Inferior parietal cortex (tissue), 1 donor: ENCODE measurements at regions not wholly inside any gene's neighbourhood (a gene's known extent, or its start where the extent isn't known, plus 50 kb on each side); places are given as distances from the start of the nearest gene placed in this dataset.

Source experiments
- DNase-seq: peaks from one replicate; pipeline ENCODE4 v3.0.0-alpha.2; 2016; ENCODE audit errors: extremely low spot score

- no peak for DNase-seq
Measured at GRCh38 chr6:14964556-14965270, 281.2 kb upstream of the JARID2 start.

- no peak for DNase-seq
Measured at GRCh38 chr6:14965424-14966075, 280.3 kb upstream of the JARID2 start.

- DNase-seq, result no peak
Measured at GRCh38 chr6:14966096-14966905, 279.6 kb upstream of the JARID2 start.

GRCh38 chr6:14966906-14967711 is 278.8 kb upstream of the JARID2 start:
- no peak for DNase-seq

GRCh38 chr6:14968056-14968637 is 277.7 kb upstream of the JARID2 start:
- DNase-seq, result no peak

- DNase-seq, result no peak
Measured at GRCh38 chr6:14969126-14969525, 276.7 kb upstream of the JARID2 start.

GRCh38 chr6:14972379-14973067 is 273.3 kb upstream of the JARID2 start:
- no peak for DNase-seq

GRCh38 chr6:14974372-14974771 is 271.5 kb upstream of the JARID2 start:
- no peak for DNase-seq

GRCh38 chr6:14974792-14975470 is 270.9 kb upstream of the JARID2 start:
- DNase-seq, result no peak

GRCh38 chr6:14975471-14975817 is 270.4 kb upstream of the JARID2 start:
- DNase-seq, result no peak

GRCh38 chr6:14977747-14978382 is 268.0 kb upstream of the JARID2 start:
- no peak for DNase-seq

GRCh38 chr6:14981960-14982359 is 263.9 kb upstream of the JARID2 start:
- DNase-seq, result no peak

- no peak for DNase-seq
Measured at GRCh38 chr6:14983599-14984518, 262.0 kb upstream of the JARID2 start.

- DNase-seq, result no peak
Measured at GRCh38 chr6:14984519-14984853, 261.4 kb upstream of the JARID2 start.

GRCh38 chr6:14985366-14985765 is 260.5 kb upstream of the JARID2 start:
- DNase-seq, result no peak

- DNase-seq, result no peak
Measured at GRCh38 chr6:14986370-14986769, 259.5 kb upstream of the JARID2 start.

GRCh38 chr6:14987490-14987889 is 258.4 kb upstream of the JARID2 start:
- DNase-seq, result no peak

- no peak for DNase-seq
Measured at GRCh38 chr6:14992382-14992781, 253.5 kb upstream of the JARID2 start.

- DNase-seq, result no peak
Measured at GRCh38 chr6:14995208-14995607, 250.7 kb upstream of the JARID2 start.
